CD4-positive, alpha-beta T cell treated with Interleukin-17A for 1 hour (primary cell): ENCODE measurements at regions not wholly inside any gene's neighbourhood (a gene's known extent, or its start where the extent isn't known, plus 50 kb on each side); places are given as distances from the start of the nearest gene placed in this dataset.
"Not testable (repeated sequence)": the region's sequence is repeated elsewhere in the genome, so short reads cannot be mapped to it uniquely, and the experiment has no call there.

Experiments
- DNase-seq: peaks from one replicate; pipeline ENCODE4 v3.0.0-alpha.2; 2020

- no peak for DNase-seq
Measured at GRCh38 chr13:90683711-90684131, 663.8 kb upstream of the MIR17HG start.

- DNase-seq: no peak
Measured at GRCh38 chr13:90686442-90686841, 661.0 kb upstream of the MIR17HG start.

- DNase-seq: no peak
Measured at GRCh38 chr13:90689111-90689510, 658.4 kb upstream of the MIR17HG start.

- no peak for DNase-seq
Measured at GRCh38 chr13:90690458-90691080, 656.9 kb upstream of the MIR17HG start.

GRCh38 chr13:90696254-90696653 is 651.2 kb upstream of the MIR17HG start:
- DNase-seq: no peak

- DNase-seq: no peak
Measured at GRCh38 chr13:90696656-90697055, 650.8 kb upstream of the MIR17HG start.

- DNase-seq: no peak
Measured at GRCh38 chr13:90700340-90700739, 647.1 kb upstream of the MIR17HG start.

- DNase-seq: no peak
Measured at GRCh38 chr13:90701264-90701663, 646.2 kb upstream of the MIR17HG start.

GRCh38 chr13:90702050-90702449 is 645.4 kb upstream of the MIR17HG start:
- no peak for DNase-seq

- DNase-seq: no peak
Measured at GRCh38 chr13:90706631-90707030, 640.9 kb upstream of the MIR17HG start.

GRCh38 chr13:90708128-90708527 is 639.4 kb upstream of the MIR17HG start:
- DNase-seq: no peak

- DNase-seq: no peak
Measured at GRCh38 chr13:90709319-90709718, 638.2 kb upstream of the MIR17HG start.

GRCh38 chr13:90710164-90710759 is 637.2 kb upstream of the MIR17HG start:
- no peak for DNase-seq

- no peak for DNase-seq
Measured at GRCh38 chr13:90713441-90714133, 633.9 kb upstream of the MIR17HG start.

GRCh38 chr13:90715485-90715884 is 632.0 kb upstream of the MIR17HG start:
- DNase-seq: no peak

- no peak for DNase-seq
Measured at GRCh38 chr13:90717451-90717936, 630.0 kb upstream of the MIR17HG start.

- DNase-seq: no peak
Measured at GRCh38 chr13:90719461-90719860, 628.0 kb upstream of the MIR17HG start.

GRCh38 chr13:90721937-90722336 is 625.5 kb upstream of the MIR17HG start:
- no peak for DNase-seq

- no peak for DNase-seq
Measured at GRCh38 chr13:90723381-90723780, 624.1 kb upstream of the MIR17HG start.

- no peak for DNase-seq
Measured at GRCh38 chr13:90726375-90726774, 621.1 kb upstream of the MIR17HG start.

GRCh38 chr13:90732049-90732448 is 615.4 kb upstream of the MIR17HG start:
- DNase-seq: no peak

GRCh38 chr13:90734497-90734896 is 613.0 kb upstream of the MIR17HG start:
- DNase-seq: not testable (repeated sequence)

GRCh38 chr13:90738881-90739280 is 608.6 kb upstream of the MIR17HG start:
- no peak for DNase-seq

- DNase-seq: no peak
Measured at GRCh38 chr13:90740099-90740498, 607.4 kb upstream of the MIR17HG start.
